GM18873 (cell line): ENCODE measurements at regions not wholly inside any gene's neighbourhood (a gene's known extent, or its start where the extent isn't known, plus 50 kb on each side); places are given as distances from the start of the nearest gene placed in this dataset.
"Not testable (repeated sequence)": the region's sequence is repeated elsewhere in the genome, so short reads cannot be mapped to it uniquely, and the experiment has no call there.

Experiments
- ATAC-seq: cut with Tn5 transposase; IDR thresholded peaks from one replicate; pipeline ENCODE4 v1.9.1; 2021; ENCODE audit warnings: mild to moderate bottlenecking, moderate library complexity, moderate number of reproducible peaks; ENCODE audit not compliant: unreplicated experiment, low FRiP score

GRCh38 chr14:55884819-55885218 lies 233.4 kb upstream of the PELI2 start:
- ATAC-seq = no peak

- ATAC-seq = no peak
Measured at GRCh38 chr14:55889124-55889523, 229.1 kb upstream of the PELI2 start.

DNA sequence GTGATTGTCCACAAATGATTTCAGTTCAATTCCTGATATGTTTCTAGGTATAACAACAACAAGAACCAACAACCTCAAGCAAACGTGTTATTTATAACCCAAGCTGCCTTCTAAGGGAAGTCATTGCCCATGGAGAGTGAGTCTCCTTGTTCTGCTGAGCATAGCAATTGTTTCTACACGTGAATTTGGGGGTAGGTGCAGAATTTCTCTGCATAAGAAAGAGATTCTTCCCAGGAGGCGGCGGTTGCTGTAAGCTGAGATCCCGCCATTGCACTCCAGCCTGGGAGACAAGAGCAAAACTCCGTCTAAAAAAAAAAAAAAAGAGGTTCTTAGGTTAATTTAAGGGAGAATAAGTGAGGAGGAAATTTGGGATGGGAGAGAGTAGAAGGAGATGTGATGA lies 226.5 kb upstream of the PELI2 start:
- ATAC-seq = no peak

DNA sequence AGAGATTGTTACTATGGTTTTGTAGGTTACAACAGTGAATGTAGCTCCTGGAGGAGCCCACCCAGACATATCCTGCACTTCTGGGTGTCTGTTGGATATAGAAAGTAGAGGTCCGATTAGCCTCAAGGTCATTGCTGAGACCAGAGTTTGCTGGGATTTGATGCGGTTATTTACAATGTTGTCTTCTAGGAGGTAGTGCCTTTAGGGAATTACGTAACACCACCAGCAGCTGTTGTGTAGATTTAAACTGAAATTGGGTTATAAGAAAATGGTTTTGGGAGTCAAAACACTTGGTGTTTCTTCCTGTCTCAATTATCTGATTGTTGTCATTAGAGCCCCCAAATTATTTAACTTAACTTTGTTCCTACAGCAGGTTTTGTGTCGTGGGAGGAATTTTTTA lies 225.3 kb upstream of the PELI2 start:
- no peak for ATAC-seq

GRCh38 chr14:55893705-55894104 lies 224.5 kb upstream of the PELI2 start:
- ATAC-seq = no peak

GRCh38 chr14:55897031-55897430 lies 221.2 kb upstream of the PELI2 start:
- ATAC-seq = no peak

GRCh38 chr14:55898938-55899337 lies 219.3 kb upstream of the PELI2 start:
- no peak for ATAC-seq

DNA sequence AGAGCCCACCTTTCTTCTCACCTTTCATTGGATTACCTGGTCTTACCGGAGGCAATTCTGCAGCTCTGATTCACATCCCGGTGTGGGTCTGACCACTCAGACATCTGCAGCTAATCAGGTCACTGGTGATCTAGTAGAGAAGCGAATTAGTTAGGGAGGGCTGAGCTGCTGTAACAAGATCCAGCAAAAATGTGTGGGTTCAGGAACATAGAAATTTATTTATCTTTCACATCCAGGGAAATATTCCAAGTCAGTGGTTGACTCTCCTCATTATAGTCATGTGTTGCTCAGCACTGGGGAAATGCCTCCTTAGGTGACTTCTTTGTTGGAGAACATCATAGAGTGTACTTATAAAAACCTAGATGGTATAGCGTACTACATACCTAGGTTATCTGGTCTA lies 218.7 kb upstream of the PELI2 start:
- no peak for ATAC-seq

- ATAC-seq = no peak
Measured at GRCh38 chr14:55900749-55901148, 217.5 kb upstream of the PELI2 start.

DNA sequence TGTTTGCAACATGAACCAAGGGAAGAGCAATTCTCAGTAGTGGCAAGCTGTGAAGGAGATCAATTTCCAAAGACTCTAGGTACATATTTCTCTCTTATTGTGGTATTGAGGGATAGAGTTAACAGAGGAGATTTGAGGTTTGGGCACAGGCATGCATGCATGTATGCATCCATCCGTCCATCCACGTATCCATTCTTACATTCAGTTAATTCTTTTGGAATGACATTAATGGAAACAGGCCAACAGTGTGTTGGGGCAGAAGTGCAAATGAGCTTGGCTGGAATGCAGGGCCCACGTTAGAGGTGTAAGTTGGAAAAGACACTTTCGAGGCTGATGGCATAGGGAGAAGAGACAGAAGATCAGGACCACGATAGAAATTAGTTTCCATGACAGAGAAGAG lies 216.9 kb upstream of the PELI2 start:
- no peak for ATAC-seq

GRCh38 chr14:55902241-55902640 lies 216.0 kb upstream of the PELI2 start:
- no peak for ATAC-seq

DNA sequence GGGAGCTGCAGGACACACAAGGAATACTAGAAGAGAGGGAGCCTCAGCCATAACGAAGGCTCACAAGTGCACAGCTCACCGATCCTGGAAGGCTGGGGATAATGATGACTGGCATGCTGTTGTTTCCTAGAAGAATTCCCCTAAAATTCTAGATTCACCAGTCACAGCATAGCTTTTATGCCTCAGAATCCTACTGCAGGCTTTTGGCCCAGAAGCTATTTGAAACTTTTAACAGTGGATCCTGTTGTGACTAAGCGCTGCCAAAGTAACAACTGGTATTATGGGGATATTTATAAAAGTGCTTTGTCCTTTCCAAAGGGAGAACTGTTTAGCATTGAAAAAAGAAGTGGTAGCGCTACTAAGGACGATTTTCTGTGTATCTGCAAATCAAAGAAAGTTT lies 214.1 kb upstream of the PELI2 start:
- ATAC-seq = no peak

- ATAC-seq = no peak
Measured at GRCh38 chr14:55908106-55908505, 210.1 kb upstream of the PELI2 start.

DNA sequence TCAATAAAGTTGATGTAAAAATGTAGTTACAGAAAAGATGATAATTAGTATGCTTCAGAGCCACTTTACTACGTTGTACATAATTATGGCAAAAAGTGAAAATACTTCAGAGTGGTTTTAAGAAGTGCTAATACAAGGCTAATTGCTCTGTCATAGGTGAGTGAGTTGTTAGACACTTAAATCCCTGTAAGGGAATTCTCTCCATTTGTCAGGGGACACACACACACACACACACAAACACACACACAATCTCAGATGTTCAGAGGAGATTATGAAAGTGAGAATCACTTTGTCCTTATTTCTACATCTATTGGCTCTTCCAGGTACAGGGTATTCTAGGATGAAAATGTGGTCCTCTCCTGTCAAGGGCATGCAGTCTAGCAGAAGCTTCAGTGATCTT lies 208.3 kb upstream of the PELI2 start:
- ATAC-seq = no peak

GRCh38 chr14:55910601-55911243 lies 207.5 kb upstream of the PELI2 start:
- ATAC-seq = no peak

DNA sequence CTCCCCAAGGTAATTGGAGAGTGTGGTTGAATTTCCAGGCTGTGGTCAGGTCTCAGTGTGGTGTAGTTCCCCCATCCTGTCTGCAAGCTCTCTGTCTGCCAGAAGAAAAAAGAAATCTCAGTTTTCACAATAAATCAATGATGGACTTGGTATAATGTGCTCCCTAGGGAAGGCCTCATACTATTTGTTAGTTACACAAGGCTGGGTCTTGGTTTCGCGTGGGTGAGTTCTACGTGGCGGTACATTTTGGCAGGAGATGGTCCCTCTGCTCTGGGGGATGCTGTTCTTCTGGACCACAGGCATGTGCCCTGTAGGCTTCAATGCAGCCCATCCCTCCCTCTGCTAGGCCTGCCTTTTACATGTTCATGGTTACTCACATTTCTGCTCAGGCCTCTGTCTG lies 206.4 kb upstream of the PELI2 start:
- no peak for ATAC-seq

GRCh38 chr14:55912344-55912743 lies 205.9 kb upstream of the PELI2 start:
- no peak for ATAC-seq

- no peak for ATAC-seq
Measured at GRCh38 chr14:55913324-55914025, 204.7 kb upstream of the PELI2 start.

- ATAC-seq = no peak
Measured at GRCh38 chr14:55914771-55915170, 203.4 kb upstream of the PELI2 start.

DNA sequence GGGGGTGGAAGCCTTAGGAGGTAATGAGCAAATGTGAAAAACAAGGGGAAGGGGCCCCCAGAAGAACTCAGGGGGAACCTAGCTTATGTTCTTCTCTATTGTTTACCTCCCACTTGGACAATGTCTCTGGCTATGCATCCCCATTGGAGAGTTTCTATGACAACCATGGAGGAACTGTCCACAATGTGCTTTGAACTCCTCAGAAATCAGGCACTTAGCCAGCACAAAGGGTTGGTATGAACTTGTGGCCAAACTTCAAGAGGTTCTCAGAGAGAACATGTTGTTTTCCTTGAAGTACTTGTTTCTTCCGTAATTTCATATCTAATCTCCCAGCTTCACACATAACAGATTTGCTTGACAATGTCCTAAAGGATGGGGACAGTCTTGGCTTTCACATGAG lies 202.8 kb upstream of the PELI2 start:
- no peak for ATAC-seq

- not testable (repeated sequence) for ATAC-seq
Measured at GRCh38 chr14:55919800-55920199, 198.4 kb upstream of the PELI2 start.

DNA sequence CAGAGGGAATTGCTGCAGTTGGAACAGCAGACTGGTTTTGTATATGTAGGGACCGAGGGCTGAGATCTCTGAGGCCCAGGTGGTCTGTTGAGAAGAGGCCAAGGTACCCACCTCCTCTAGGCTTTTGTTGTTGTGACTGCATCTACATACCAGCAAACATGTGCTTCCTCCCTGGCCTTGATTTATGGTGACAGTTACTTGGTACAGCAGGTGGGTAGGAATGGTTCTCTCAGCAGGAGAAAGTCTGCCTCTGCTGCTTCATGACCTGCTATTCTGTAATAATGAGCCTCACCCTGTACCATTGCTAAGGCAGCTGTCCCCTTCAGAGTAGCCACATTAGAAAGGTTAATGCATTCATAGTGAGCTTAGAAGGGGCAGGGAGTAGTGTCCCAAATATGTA lies 196.7 kb upstream of the PELI2 start:
- ATAC-seq = no peak
